HG03097 (cell line): ENCODE measurements at regions not wholly inside any gene's neighbourhood (a gene's known extent, or its start where the extent isn't known, plus 50 kb on each side); places are given as distances from the start of the nearest gene placed in this dataset.

ENCODE experiments used
- ATAC-seq: cut with Tn5 transposase; IDR thresholded peaks from one replicate; pipeline ENCODE4 v1.9.1; 2021; ENCODE audit not compliant: unreplicated experiment, low FRiP score

DNA sequence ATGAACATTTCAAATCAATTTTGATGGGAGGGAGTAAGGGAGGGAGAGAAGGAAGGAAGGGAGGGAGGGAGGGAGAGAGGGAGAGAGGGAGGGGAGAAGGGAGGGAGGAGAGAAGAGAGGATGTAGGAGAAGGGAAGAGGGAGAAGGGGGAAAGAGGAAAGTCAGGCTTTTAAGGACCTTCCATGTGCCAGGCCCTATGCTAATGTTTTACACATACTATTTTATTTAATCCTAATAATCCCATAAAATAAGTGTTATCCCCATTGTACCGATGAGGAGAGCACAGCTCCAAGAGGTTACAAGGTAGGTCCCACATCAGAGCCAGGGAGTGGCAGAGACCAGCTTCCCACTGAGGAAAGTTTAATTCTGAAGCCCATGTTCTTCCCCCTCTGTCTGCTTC, 341.9 kb downstream of the RAB28 start:
- ATAC-seq, result no peak

DNA sequence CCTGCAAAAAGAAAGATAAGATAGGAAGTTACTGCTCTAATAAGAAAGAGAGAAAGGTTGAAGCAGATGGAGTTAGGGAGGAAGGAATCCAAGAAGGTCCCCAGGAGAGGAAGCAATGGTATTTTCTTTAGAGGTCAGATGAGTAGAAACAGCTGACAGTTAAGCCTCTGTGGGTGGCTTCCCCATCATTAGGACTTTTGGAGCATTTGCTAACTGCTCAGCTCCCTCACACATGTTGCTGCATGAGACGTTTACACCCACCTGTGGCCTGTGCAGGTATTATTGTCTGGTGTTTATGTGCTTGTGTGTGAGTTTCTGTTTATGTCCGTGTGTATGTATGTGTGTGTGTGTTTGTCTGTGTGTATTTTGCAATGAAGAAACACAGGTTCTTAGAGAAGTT, 346.8 kb downstream of the RAB28 start:
- ATAC-seq, result no peak

DNA sequence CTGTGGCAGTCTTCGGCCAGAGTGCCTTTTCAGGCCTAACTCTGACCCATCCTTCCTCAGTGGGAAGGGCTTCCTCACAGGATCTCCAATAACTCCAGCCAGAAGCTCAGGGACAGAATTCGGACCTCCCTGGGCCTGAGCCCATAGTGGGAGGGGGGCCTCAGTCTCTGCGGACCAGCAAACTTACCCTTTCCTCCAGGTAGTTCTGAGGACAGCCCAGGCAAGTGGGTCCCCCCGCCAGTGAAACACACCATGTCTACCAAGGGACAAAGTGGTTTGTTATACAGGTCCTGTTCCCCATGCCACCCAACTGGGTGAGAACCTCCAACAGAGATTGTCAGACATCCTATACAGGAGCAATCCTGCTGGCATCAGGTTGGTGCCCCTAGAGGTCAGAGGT, 350.4 kb downstream of the RAB28 start:
- ATAC-seq, result no peak

DNA sequence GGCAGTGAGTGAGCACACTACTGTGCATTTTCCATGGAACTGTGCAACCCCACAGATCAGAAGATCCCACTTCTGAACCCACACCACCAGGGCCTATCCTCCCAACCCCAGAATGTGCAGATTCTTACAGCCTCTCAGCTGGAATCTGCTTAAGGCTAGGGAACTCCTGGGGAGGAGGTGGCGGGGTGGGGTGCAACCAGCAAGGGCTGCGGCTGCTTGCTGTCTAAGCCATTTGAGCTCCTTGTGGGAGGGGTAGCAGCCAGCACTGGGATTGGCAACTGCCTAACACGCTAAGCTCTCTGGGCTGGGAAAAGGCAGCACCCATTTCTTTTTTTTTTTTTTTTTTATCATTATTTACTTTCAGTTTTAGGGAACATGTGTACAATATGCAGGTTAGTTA, 353.3 kb downstream of the RAB28 start:
- ATAC-seq, result no peak

DNA sequence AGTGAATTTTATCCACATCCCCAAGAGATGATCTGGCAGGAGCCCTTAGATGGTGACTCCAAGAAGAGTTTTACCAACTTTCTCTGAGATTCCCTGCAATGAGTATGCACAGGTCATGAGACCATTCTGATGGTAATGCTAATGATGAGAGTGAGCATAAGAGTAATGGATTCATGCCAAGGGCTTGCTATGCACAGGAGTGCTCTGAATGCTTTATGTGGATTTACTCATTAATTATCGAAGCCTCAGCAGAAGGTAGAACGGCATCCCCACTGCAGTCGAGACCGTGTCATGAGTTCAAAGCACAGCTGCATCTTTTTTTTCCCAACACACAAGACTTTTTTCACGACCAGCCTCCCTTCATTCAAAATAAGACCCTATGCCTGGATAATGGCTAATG, 355.0 kb downstream of the RAB28 start:
- no peak for ATAC-seq

DNA sequence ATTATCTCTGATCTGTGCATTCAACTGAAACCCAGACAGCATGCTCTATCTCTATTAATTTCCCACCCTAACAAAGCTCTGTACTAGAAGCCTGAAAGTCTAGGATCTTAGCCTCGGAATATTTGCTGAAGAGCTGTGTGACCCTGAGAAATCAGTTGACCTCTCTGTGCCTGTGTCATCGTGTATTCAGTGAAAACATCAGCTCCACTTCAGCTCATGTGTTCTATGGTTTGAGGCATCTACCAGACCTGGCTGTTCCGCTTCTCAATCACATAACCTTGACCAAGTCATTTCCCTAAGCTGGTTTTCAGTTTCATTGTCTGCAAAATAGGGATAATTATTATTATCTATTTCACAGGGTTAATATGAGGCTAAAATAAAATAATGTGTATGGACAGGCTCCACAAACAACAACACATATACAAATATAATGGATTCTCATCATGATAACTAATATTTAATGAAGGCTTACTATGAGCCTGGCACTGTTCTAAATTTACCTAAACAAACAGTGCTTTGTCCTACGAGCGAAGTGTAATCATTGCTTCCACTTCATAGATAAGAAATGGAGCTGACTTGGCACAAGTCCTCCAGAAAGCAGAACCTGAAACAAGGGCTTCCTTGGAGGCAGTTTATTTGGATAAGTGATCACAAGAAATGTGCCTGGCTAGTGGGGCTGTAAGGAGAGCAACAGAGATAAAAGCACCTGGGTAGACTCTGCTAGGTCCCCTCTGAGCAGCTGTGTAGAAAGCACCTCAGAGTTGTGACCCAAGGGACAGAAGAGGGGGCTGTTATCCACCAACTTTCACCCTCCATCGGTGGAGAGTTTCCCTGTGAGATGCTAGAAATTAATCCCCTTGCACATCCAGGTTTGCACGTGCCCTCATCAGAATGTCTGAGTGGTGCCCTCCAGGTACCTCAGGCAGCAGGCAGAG, 356.9 kb downstream of the RAB28 start:
- ATAC-seq, result no peak

DNA sequence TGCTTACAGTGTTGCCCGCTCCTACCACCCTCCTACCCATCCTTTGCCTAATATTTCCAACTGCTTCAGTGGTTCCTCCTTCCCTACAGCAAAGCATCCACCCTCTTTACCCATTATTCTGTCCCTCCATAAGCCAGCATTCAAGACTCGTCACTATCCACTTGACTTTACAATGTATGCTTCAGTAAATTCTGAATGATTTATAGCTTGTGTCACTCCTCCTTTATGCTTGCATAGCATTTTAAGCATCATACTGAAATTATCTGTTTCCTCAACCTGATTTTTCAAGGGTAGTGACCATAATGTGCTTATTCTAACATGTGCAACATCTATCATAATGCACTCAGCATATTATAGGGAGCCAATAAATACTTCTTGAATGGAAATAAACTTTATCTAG, 365.5 kb downstream of the RAB28 start:
- no peak for ATAC-seq

DNA sequence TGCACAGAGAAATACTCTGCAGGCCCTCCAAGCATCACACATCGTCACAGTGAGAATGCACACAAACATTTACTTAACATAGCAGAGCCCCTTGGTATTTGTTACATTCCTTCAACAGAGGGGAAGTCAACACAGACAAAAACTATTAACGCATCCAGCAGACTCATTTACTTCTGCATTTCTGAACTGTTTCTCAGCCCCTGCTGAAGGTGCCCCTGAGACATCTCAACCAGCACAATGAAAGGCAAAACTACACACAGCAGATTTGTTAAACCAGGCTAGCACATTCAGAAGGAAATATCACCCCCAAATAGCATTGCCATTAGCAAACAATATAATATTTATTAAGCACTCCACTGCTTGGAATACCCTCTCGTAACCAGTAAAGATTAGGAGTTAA, 367.0 kb downstream of the RAB28 start:
- no peak for ATAC-seq

DNA sequence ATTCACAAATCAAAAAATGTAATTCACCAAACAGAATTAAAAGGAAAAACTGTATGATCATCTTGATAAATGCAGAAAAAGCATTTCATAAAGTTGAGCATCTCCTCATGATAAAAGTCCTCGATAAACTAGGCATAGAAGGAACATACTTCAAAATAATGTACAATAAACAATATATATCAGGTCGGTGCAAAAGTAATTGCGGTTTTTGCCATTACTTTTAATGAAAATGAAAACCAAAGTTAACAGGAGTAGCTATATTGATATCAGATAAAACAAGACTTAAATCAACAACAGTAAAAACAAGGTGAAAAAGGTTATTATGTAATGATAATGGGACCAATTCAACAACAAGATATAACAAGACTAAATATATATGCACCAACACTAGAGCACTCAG, 372.1 kb downstream of the RAB28 start:
- ATAC-seq, result no peak

DNA sequence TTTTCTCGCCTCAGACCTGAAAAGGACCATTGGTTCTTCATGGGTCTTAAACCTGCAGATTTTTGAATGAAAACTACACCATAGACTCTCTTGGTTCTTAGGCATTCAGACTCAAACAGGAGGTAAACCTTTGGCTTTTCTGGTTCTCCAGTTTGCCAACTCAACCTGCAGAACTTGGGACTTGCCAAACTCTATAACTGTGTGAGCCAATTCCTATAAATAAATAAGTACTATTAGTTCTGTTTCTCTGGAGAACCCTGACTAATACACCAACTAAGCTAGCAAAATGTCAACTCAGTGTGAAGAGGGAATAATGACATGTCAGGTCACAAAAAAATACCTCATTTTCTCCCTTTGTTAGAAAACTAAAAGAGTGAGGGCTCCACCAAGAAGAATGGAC, 374.6 kb downstream of the RAB28 start:
- ATAC-seq, result no peak

DNA sequence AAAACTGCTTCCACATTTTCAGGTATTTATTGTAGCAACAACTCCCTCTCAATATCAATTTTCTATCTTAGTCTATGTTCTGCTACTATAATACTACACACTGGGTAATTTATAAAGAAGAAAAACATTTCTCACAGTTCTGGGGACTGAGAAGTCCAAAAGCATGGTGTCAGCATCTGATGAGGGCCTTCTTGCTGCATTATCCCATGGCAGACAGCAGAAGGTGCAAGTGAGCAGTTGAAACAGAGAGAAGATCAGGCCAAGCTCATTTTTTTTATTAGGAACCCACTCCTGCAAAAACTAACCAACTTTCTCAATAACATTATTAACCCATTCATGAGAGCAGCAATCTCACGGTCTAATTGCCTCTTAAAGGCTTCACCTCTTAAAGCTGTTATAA, 376.0 kb downstream of the RAB28 start:
- ATAC-seq, result no peak

DNA sequence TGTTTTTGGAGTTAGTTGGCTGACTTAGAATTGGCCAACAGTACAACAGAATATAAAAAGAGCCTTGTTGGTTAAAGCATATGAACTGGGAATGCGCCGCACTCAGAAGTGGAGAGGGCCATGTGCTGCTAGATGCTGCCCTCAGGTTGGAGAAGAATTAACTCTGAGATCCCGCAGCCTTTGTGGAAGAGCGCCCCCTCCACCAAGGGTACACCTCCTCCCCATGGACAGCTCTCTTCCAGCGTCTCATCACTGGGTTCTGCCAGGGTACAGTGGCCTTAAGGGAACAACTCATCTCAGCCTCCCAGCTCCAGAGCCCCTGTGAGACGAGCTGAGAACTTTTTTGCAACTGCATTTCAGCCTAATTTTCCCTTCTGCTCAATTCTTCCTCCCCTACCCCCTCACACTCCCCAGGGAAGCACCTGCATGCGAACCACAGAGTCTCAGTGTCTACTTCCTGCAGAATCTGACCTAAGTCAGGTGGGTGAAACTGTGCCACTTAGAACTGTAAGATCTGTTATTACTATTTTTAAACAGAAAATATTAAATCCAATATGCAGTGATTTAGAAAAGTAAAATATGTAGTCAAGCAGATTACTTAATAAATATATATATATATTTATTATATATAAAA, 380.6 kb downstream of the RAB28 start:
- no peak for ATAC-seq

DNA sequence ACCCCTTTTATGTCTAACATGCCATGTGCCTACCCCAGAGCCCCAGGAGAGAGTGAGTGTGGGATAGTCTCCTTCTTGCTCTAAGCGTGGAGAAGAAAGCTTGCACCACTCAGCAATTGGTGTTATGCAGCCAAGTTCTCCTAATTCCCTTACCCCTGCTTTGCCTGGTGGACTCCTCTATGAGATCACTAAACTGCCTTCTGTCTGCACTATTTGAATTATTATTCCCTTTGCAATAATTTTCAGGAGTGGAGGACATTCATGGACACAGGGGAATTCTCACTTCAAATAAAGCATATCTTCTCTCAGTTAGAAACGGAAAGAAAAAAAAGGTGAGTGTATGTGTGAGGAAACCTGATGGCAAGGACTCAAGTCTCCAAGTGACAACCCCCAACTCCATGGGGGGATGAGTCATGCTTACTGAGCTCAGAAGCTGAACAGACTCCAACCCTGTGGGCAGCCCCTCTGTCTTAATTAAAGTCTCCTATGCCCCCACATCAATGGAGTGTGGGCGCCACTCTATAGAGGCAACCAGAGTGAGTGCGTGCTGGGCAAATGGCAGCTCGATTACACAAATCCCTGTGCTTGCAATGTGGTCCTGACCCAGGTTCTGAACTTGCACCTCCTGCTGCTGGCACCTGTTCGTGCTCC, 381.9 kb downstream of the RAB28 start:
- ATAC-seq, result no peak

DNA sequence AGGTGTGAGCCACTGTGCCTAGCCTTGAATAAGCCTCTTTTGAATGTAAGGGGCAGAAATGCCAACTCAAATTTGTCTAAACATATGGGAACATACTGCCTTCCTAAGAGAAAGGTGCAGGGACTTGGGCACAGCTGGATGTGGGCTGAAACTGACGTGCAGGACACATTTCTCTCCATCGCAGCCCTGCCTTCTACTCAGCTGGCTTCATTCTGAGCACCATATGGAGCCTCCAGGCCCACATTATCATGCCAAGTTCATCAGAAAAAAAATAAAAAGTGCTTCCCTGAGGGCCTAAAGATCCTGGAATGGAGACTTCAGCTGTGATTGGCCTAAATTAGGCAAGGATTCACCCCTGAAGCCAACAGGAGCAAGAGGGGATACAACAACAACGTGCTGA, 386.2 kb downstream of the RAB28 start:
- ATAC-seq, result no peak

DNA sequence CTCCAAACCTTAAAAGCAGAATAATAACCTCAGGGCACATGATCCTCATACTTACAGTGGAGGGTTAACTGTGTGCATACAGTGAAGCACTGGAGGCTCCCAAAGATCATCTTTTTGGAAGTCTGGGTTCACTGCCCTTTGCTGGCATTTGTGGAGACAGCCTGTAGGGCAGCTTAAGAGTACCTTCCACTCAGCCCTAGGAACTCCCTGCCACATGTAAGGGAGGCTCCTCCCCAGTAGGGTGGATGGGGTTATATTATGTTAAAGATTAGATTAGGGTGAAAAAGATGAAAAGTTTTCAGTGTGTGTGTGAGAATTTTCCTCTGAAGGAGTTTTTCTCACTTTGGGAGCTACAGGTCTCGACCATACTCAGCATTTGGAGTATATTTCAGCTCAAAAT, 388.4 kb downstream of the RAB28 start:
- no peak for ATAC-seq

DNA sequence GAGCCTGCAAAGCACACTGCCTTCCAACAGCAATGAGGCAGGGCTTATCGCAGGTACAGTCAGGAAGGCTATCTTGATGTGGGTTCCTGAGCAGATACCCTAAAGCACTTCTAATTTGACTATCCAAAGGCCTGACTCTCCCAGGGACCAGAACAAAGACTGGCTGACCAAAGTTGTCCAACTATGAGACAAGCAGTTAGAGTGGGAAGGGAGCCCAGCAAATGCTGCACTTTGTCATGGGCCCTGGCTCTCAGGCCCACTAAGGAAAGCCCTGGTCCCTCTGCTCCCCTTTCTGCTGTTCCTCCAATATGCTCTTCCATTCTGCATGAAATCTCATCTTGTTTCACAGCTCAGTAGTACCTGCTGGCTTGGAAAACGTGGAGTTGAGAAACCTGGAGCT, 391.0 kb downstream of the RAB28 start:
- no peak for ATAC-seq

DNA sequence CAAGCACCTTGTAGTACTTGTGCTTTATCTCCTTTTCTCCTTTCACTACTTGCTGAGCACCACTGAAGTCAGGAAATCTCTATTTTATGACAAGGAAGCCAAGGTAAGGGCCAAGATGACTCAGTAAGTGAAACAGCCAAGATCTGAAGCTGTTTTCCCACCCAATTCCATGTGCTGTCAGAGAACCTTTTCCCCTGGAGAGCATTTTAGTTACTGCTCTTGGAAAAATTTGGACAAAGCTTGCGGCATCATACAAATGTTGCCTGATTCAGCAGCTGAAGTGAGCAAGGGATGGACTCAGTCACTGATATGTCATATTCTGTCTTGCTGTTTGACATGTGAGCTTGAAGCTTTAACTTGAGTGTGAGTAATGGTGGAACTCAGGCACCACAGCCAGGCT, 391.4 kb downstream of the RAB28 start:
- ATAC-seq, result no peak

DNA sequence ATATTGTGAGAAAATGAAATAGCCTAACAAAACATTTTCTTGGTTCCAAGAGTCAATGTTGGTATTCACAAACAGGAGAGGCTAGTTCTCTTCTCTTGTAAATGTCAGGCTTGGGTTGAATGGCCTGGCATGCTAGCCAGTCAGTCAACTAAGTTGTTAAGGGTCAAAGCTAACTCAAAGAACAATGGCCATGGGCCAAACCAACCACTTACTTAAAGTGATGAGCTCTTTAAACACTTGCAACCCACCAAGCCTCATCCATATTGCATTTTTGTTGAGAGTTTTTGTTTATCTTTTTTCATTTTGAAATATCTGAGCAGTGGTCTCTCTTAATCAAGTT, 394.5 kb downstream of the RAB28 start:
- ATAC-seq, result no peak

DNA sequence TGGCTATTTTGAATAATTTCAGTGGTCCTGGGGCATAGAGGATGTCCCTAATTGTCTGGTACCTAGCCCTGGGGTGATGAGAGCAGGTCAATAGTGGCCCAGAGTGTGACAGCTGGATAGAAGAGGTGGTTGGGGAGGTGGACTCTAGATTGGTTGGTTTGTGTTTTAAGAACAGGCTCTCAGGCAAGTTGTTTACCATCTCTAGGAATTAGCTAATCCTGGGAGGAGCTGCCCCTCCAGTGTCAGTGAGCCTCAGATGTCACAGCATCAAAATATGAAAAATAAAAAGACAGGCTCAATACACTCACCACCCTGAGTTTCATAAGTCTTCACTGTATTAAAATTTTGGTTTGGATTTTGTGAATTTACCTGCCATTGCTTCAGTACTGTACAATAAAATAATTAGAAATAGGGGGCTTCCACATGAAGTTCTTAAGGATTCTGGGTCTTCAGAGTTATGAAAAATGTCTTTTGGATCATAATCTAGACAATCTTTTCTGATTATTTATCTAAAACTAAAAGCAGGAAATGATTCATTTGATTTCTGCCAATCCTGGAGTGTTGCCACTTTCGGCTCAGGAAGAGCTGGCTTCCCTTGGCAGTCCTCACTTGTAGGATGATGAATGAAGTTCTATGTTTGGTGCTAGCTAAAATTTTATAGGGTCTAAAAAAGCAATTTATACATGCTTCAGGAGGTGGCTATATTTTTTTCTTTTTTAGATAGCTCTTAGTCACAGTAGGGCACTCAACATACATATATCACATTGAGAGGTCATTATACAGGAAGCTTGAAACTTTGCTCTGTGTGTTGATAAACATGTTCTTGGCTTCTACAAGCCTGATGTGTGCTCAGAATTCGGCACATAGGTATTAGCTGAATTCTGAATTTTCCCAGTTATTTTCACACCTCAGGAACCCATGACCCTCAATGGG, 395.1 kb downstream of the RAB28 start:
- no peak for ATAC-seq

DNA sequence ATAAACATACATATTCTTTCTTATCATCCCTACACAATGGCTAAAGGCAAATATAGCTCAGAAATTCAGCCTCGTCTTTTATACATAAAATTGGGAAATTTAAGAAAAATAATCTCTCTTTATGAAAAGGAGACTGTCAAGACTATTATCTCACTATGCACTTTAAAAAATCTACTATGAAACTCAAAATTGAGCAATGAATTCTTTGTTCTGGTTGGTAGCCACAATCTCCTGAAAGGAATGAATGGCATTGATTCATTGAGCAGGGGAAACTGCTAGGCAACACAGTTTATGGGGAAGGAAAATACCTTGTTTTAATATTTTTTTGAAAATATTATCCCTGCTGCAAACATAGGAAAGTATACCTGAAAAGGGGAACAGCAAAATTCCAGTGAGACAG, 397.1 kb downstream of the RAB28 start:
- ATAC-seq, result no peak

DNA sequence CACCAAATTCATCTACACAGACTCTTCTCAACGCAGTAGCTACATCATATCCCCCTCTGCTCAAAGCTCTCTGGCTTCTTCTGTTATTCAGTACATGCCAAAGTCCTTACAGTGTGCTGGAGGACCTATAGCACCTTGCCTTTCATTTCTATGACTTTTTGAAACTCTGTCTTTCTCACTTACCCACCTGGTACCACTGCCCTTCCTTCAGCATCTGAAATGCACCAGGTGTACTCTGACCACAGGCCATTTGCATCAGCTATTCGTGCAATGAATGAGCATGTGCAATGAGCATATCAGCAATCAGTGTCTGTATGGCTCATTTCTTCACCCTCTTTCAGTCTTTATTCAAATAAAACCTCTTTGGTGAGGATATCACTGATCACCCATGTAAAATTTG, 399.9 kb downstream of the RAB28 start:
- no peak for ATAC-seq
